ENCODE measurements at regions not wholly inside any gene's neighbourhood (a gene's known extent, or its start where the extent isn't known, plus 50 kb on each side); places are given as distances from the start of the nearest gene placed in this dataset.

DNA sequence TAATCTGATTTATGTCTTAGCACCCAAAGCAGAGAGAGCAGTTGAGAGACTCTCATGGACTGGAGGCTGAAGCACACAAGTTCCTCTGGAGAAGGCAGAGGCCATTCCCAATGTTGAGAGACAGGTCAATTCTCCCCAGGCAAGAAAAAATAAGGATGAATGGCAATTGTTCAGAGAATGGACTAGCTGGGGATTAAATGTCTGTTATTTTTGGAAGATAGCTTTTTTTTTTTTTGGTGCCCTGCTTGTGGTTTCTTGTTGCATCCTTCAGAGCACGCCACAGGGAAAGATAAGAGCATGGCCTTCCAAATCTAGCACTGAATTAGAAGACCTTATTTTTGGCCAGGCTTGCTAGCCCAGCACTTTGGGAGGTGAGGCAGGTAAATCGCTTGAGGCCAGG, 65.6 kb upstream of the ERRFI1 start:
- DNase-seq (ENCODE audit: low spot score) = no peak
- Histone ChIP-seq H3K9ac (ENCODE audit: insufficient read depth, low read depth, low read length) (no peak overlapping the region), H3K27me3 (ENCODE audit: control insufficient read depth in 1 of 2, insufficient read depth in 2 of 2, low read length in 2 of 2) (no peaks in the 10 kb centered on the region), H3K36me3 (replicated peaks in 1 of 2; ENCODE audit: control insufficient read depth in 1 of 2, insufficient read depth in 2 of 2, low read length in 2 of 2) (no peaks in the 10 kb centered on the region), H3K4me1 (ENCODE audit: insufficient read depth, low read length) (peaks cover 84% of the 10 kb centered on the region), H3K4me2 (ENCODE audit: low read depth, low read length) (no peak overlapping the region), H3K27ac (ENCODE audit: extremely low read length, insufficient read depth, low read length) (no peak overlapping the region), H3K79me2 (ENCODE audit: insufficient read depth, low read length) (peaks cover 2% of the 10 kb centered on the region), H3K4me3 (replicated peaks in 1 of 3; ENCODE audit: insufficient read depth in 1 of 3, low read depth in 2 of 3, low read length in 3 of 3) (no peak overlapping the region), H3K9me3 (ENCODE audit: low read length) (no peaks in the 10 kb centered on the region), H4K20me1 (ENCODE audit: insufficient read depth, low read length) (no peaks in the 10 kb centered on the region), H2AFZ (ENCODE audit: low read length) (no peak overlapping the region)
- CTCF ChIA-PET (ENCODE audit: low intra/inter-chr PET ratio, low total read pairs) = no interaction called here
- TF ChIP-seq ARID2 (CRISPR knock-in tag; IDR thresholded peaks at IDR 0.05; ENCODE audit: borderline replicate concordance) (no peak), GATA4 (IDR thresholded peaks at IDR 0.05; ENCODE audit: borderline replicate concordance, low read depth) (no peak), HES4 (CRISPR knock-in tag; IDR thresholded peaks at IDR 0.05; ENCODE audit: borderline replicate concordance) (no peak), HOXA5 (CRISPR knock-in tag; IDR thresholded peaks at IDR 0.05) (no peak), ZBTB8A (CRISPR knock-in tag; IDR thresholded peaks at IDR 0.05; ENCODE audit: borderline replicate concordance, low read depth) (no peak), HNRNPLL (IDR thresholded peaks at IDR 0.05; ENCODE audit: low read depth, low read length, poor library complexity, severe bottlenecking) (no peak), ZMYM3 (CRISPR knock-in tag; IDR thresholded peaks at IDR 0.05) (no peak), SMAD3 (CRISPR knock-in tag; IDR thresholded peaks at IDR 0.05) (no peak), ZNF10 (CRISPR knock-in tag; IDR thresholded peaks at IDR 0.05; ENCODE audit: borderline replicate concordance, low read depth) (no peak), POLR2AphosphoS2 (IDR thresholded peaks at IDR 0.05; ENCODE audit: low read depth, low read length) (no peak), MED1 (CRISPR knock-in tag; IDR thresholded peaks at IDR 0.05) (no peak), ZFP1 (CRISPR knock-in tag; IDR thresholded peaks at IDR 0.05) (no peak), MAFF (IDR thresholded peaks at IDR 0.05; ENCODE audit: low read depth, low read length) (no peak)
- TF ChIP-seq, protein P1, sequence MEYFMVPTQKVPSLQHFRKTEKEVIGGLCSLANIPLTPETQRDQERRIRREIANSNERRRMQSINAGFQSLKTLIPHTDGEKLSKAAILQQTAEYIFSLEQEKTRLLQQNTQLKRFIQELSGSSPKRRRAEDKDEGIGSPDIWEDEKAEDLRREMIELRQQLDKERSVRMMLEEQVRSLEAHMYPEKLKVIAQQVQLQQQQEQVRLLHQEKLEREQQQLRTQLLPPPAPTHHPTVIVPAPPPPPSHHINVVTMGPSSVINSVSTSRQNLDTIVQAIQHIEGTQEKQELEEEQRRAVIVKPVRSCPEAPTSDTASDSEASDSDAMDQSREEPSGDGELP (IDR thresholded peaks at IDR 0.05; ENCODE audit: borderline replicate concordance, low read depth) = no peak
- TF ChIP-seq, protein P2, sequence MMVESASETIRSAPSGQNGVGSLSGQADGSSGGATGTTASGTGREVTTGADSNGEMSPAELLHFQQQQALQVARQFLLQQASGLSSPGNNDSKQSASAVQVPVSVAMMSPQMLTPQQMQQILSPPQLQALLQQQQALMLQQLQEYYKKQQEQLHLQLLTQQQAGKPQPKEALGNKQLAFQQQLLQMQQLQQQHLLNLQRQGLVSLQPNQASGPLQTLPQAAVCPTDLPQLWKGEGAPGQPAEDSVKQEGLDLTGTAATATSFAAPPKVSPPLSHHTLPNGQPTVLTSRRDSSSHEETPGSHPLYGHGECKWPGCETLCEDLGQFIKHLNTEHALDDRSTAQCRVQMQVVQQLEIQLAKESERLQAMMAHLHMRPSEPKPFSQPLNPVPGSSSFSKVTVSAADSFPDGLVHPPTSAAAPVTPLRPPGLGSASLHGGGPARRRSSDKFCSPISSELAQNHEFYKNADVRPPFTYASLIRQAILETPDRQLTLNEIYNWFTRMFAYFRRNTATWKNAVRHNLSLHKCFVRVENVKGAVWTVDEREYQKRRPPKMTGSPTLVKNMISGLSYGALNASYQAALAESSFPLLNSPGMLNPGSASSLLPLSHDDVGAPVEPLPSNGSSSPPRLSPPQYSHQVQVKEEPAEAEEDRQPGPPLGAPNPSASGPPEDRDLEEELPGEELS (CRISPR knock-in tag; IDR thresholded peaks at IDR 0.05) = no peak
- TF ChIP-seq, protein P3, sequence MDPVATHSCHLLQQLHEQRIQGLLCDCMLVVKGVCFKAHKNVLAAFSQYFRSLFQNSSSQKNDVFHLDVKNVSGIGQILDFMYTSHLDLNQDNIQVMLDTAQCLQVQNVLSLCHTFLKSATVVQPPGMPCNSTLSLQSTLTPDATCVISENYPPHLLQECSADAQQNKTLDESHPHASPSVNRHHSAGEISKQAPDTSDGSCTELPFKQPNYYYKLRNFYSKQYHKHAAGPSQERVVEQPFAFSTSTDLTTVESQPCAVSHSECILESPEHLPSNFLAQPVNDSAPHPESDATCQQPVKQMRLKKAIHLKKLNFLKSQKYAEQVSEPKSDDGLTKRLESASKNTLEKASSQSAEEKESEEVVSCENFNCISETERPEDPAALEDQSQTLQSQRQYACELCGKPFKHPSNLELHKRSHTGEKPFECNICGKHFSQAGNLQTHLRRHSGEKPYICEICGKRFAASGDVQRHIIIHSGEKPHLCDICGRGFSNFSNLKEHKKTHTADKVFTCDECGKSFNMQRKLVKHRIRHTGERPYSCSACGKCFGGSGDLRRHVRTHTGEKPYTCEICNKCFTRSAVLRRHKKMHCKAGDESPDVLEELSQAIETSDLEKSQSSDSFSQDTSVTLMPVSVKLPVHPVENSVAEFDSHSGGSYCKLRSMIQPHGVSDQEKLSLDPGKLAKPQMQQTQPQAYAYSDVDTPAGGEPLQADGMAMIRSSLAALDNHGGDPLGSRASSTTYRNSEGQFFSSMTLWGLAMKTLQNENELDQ (CRISPR knock-in tag; IDR thresholded peaks at IDR 0.05; ENCODE audit: borderline replicate concordance) = no peak
- TF ChIP-seq, protein P4, sequence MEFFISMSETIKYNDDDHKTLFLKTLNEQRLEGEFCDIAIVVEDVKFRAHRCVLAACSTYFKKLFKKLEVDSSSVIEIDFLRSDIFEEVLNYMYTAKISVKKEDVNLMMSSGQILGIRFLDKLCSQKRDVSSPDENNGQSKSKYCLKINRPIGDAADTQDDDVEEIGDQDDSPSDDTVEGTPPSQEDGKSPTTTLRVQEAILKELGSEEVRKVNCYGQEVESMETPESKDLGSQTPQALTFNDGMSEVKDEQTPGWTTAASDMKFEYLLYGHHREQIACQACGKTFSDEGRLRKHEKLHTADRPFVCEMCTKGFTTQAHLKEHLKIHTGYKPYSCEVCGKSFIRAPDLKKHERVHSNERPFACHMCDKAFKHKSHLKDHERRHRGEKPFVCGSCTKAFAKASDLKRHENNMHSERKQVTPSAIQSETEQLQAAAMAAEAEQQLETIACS (CRISPR knock-in tag; IDR thresholded peaks at IDR 0.05) = no peak
- TF ChIP-seq, protein P5, sequence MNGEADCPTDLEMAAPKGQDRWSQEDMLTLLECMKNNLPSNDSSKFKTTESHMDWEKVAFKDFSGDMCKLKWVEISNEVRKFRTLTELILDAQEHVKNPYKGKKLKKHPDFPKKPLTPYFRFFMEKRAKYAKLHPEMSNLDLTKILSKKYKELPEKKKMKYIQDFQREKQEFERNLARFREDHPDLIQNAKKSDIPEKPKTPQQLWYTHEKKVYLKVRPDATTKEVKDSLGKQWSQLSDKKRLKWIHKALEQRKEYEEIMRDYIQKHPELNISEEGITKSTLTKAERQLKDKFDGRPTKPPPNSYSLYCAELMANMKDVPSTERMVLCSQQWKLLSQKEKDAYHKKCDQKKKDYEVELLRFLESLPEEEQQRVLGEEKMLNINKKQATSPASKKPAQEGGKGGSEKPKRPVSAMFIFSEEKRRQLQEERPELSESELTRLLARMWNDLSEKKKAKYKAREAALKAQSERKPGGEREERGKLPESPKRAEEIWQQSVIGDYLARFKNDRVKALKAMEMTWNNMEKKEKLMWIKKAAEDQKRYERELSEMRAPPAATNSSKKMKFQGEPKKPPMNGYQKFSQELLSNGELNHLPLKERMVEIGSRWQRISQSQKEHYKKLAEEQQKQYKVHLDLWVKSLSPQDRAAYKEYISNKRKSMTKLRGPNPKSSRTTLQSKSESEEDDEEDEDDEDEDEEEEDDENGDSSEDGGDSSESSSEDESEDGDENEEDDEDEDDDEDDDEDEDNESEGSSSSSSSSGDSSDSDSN (CRISPR knock-in tag; IDR thresholded peaks at IDR 0.05) = no peak
- in situ Hi-C loops (cut with HindIII; ENCODE audit: extremely low pct_ligation_motif_present, low pct_unique_long_range_greater_than_20kb) (no loop called here), intact Hi-C loops (cut with micrococcal nuclease; ENCODE audit: unreplicated experiment) (loop anchor here (10.0 kb wide), 1 partner anchor 47 kb away; no protein-coding TSS in a partner anchor)
- FAIRE-seq = no peak
- no peak for ATAC-seq
- POLR2A ChIA-PET = no interaction called here
- WGBS (ENCODE audit: low lambda C conversion rate) = 95% methylated on average over 2 of the region's 2 CpGs
- BruUV-seq (replicated peaks) = no TSS peak
